ENCODE measurements at regions not wholly inside any gene's neighbourhood (a gene's known extent, or its start where the extent isn't known, plus 50 kb on each side); places are given as distances from the start of the nearest gene placed in this dataset.

GRCh38 chr5:33379757-33380156 lies 61.0 kb upstream of the TARS1 start:
- no peaks in the 10 kb centered on the region for H3K36me3 ChIP-seq (replicated peaks)
- no peak for DNase-seq
- H3K27ac ChIP-seq = no peak overlapping the region
- H3K27me3 ChIP-seq (replicated peaks) = no peaks in the 10 kb centered on the region
- TF ChIP-seq, protein P1, sequence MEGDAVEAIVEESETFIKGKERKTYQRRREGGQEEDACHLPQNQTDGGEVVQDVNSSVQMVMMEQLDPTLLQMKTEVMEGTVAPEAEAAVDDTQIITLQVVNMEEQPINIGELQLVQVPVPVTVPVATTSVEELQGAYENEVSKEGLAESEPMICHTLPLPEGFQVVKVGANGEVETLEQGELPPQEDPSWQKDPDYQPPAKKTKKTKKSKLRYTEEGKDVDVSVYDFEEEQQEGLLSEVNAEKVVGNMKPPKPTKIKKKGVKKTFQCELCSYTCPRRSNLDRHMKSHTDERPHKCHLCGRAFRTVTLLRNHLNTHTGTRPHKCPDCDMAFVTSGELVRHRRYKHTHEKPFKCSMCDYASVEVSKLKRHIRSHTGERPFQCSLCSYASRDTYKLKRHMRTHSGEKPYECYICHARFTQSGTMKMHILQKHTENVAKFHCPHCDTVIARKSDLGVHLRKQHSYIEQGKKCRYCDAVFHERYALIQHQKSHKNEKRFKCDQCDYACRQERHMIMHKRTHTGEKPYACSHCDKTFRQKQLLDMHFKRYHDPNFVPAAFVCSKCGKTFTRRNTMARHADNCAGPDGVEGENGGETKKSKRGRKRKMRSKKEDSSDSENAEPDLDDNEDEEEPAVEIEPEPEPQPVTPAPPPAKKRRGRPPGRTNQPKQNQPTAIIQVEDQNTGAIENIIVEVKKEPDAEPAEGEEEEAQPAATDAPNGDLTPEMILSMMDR (IDR thresholded peaks at IDR 0.05; ENCODE audit: low read depth, low read length, missing control alignments) = peak; percentile 71
- in situ Hi-C loops (cut with HindIII; ENCODE audit: low pct_ligation_motif_present, low sequenced_read_pairs) = no loop called here
- no peak overlapping the region for H3K4me3 ChIP-seq (ENCODE audit: low read depth, low read length)

DNA sequence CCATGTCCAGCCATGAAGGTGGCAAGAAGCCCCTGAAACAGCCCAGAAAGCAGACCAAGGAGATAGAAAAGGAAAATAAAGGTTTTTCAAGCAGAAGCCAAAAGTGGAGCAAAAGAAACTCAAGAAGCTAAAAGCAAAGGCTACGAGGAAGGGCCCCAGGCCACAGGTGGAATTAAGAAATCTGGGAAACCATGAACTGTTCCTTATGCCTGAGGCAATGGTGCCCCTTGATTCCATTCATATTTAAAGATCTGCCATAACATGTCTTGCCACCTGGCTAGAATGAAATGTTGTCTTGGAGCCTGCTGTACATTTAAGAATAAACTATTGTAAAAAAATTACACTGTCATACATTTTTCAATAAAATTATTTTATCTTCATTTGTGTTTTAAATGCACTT lies 59.5 kb upstream of the TARS1 start:
- no peaks in the 10 kb centered on the region for H3K36me3 ChIP-seq (replicated peaks)
- no peak overlapping the region for H3K27ac ChIP-seq
- in situ Hi-C loops (cut with HindIII; ENCODE audit: low pct_ligation_motif_present, low sequenced_read_pairs) = no loop called here
- no peak overlapping the region for H3K4me3 ChIP-seq (ENCODE audit: low read depth, low read length)
- DNase-seq = no peak
- TF ChIP-seq, protein P1 (IDR thresholded peaks at IDR 0.05; ENCODE audit: low read depth, low read length, missing control alignments) = no peak
- no peaks in the 10 kb centered on the region for H3K27me3 ChIP-seq (replicated peaks)

Data from brain microvascular endothelial cell (primary cell).